Retinal pigment epithelial cell (primary cell): ENCODE measurements at regions not wholly inside any gene's neighbourhood (a gene's known extent, or its start where the extent isn't known, plus 50 kb on each side); places are given as distances from the start of the nearest gene placed in this dataset.

Experiments used
- DNase-seq: peaks from one replicate; pipeline ENCODE4 v3.0.0-alpha.2; 2010; ENCODE audit warnings: low read depth
- H3K4me3 ChIP-seq: 2 replicates; pipeline ENCODE4 v1.5.1; 2011; ENCODE audit warnings: mild to moderate bottlenecking, low read length, control low read depth, moderate library complexity
- CTCF ChIP-seq: conservative IDR thresholded peaks from 2 replicates; pipeline ENCODE4 v1.5.1; 2011; ENCODE audit warnings: low read depth, low read length, control low read depth, inconsistent platforms

DNA sequence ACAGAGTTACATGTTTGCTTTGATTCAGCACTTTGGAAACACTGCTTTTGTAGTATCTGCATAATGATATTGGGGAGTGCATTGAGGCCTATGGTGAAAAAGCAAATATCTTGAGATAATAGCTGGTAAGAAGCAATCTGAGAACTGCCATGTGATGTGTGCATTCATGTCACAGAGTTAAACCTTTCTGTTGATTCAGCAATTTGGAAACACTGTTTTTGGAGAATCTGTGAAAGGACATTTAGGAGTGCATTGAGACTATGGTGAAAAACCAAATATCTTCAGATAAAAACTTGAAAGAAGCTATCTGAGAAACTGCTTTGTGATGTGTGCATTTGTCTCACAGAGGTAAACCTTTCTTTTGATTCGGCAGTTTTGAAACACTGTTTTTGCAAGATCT, 346.8 kb downstream of the OR4C45 start:
- TF ChIP-seq CTCF = no peak
- DNase-seq = no peak
- H3K4me3 ChIP-seq = no peak overlapping the region

- DNase-seq = no peak
- no peak for TF ChIP-seq CTCF
- no peak overlapping the region for H3K4me3 ChIP-seq
These were observed 361.3 kb downstream of the OR4C45 start for GRCh38 chr11:50394017-50394416.

DNA sequence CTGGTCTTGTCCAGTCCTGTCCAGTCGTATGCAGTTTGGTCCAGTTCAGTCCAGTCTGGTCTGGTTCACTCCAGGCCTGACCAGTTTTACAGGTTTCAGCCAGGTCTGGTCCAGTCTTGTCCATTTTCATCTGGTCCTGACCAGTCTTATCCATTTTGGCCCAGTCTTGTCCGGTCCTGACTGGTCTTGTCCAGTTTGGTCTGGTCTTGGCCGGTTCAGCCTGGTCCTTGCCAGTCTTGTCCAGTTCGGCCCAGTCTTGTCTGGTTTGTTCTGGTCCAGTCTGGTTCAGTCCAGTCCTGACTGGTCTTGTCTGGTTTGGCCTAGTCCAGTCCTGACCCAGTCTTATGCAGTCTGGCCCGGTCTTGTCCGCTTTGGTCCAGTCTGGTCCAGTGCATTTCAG, 380.2 kb downstream of the OR4C45 start:
- TF ChIP-seq CTCF = no peak
- no peak for DNase-seq

GRCh38 chr11:50423208-50423607, 390.5 kb downstream of the OR4C45 start:
- no peak overlapping the region for H3K4me3 ChIP-seq
- TF ChIP-seq CTCF = no peak
- no peak for DNase-seq

More for the DNA sequence above, 380.2 kb downstream of the OR4C45 start:
- H3K4me3 ChIP-seq = no peak overlapping the region
